ENCODE measurements at regions not wholly inside any gene's neighbourhood (a gene's known extent, or its start where the extent isn't known, plus 50 kb on each side); places are given as distances from the start of the nearest gene placed in this dataset.

GRCh38 chr11:114955923-114956322 is 277.6 kb downstream of the NXPE2 start:
- TF ChIP-seq ZNF274 (IDR thresholded peaks at IDR 0.05; ENCODE audit: low read depth, low read length): no peak
- no peak for TF ChIP-seq YY1 (IDR thresholded peaks at IDR 0.05; ENCODE audit: insufficient read depth, insufficient read length)

All from NT2/D1 (cell line).